GM19043 (cell line): ENCODE measurements at regions not wholly inside any gene's neighbourhood (a gene's known extent, or its start where the extent isn't known, plus 50 kb on each side); places are given as distances from the start of the nearest gene placed in this dataset.

Experiments
- ATAC-seq: cut with Tn5 transposase; IDR thresholded peaks from one replicate; pipeline ENCODE4 v1.9.1; 2021; ENCODE audit warnings: low read depth; ENCODE audit not compliant: unreplicated experiment

DNA sequence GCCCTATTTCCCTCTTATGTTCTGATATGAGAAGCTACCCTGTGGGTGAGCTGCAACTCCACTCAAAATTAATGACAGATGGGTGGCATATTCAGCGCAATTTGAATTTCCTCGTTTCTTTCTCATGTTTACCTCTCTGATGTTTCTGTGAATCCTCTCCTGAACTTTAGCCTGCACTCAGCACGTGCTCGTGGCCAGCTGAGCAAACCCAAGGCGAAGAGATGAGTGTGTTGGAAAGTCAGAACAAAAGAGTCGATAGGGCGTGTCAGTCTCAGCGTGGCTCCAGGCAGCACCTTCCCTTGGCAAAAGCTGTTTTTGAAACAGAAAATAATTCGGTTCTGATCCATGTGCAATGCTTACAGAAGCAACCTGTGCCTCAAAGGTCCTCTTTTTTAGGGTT lies 226.1 kb upstream of the GMDS start:
- no peak for ATAC-seq

DNA sequence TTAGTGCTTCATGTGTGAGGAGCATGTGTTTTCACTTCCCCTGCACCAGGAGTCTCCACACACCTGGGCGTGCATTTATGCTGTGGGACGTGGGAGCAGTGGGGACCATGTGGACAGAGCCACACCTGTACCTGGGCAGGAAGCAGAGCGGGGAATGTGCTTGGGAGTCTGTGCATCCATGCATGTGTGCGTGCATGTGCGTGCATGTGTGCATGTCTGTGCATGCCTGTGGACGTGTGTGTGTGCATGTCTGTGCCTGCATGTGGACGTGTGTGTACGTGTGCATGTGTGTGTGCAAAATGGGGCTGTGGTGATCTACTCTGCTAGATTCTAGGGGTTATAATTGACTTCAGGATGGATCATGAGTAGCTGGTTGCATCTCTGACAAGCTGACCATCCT lies 224.0 kb upstream of the GMDS start:
- ATAC-seq, result no peak

DNA sequence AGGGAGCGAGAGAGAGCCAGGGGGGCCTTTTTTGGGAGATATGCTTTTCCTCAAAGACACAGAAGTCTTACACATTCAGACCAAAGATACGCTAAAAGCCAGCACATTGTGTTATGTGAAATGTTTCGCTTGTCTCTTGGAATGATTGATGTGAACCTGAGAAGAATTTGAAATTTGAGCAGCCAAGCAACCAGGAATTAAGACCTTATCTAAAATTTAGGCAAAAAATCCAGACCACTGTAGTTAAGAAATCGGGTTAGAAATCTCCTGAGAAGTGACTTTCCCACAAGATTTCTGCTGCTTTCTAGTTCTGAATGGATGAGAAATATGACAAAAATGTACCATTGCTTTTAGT lies 223.2 kb upstream of the GMDS start:
- no peak for ATAC-seq

DNA sequence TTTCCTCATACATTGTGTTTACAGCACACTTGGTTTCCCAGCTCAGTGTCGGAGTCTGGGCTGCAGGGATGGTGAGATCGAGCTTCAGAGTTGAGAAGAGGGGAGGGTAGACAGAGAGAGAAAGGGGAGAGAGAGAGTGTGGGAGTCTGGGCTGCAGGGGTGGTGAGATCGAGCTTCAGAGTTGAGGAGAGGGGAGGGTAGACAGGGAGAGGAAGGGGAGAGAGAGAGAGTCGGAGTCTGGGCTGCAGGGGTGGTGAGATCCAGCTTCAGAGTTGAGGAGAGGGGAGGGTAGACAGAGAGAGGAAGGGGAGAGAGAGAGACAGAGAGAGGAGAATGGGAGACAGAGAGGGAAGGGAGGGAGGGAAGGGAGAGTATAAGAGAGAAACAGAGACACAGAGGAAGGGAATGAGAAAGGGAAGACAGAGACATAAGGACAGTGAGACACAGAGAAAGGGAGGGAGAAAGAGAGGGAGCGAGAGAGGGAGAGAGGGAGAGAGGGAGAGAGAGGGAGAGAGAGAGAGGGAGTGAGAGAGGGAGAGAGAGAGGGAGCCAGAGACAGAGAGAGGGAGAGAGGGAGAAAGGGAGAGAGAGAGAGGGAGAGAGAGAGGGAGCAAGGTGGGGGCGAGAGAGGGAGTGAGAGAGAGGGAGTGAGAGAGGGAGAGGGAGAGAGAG lies 222.7 kb upstream of the GMDS start:
- no peak for ATAC-seq

DNA sequence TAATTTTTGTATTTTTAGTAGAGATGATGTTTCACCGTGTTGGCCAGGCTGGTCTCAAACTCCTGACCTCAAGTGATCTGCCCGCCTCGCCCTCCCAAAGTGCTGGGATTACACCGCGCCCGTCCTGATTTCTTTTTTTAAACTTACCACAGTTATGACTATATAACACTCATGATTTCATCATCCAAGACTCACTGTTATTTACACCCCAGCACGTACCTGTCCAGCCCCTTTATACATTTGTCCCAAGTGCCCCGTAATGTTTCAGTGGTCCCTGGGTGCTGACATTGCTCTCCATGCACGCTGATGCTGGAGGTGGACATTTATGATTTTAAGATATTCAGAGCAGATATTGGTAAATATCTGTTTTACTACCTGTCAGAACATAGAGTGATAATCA lies 219.9 kb upstream of the GMDS start:
- no peak for ATAC-seq

DNA sequence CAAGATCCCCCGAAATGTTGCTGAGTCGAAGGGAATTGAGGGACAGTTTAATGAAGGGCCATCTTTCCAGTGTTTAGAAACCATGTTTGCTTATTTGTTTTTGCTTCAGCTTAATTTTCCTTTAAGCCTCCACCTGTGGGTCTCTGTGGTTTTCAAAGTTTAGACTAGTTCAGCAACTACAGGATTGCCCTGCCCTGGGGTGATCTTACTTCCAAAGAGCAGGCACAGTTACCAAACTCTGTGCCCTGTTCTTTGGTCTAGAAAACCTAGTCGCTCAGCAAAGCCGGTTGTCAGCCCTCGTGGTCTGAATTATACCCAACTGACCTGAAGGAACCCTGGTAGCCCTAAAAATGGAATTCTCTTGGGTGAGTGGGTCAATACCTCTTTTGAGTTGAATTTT lies 219.2 kb upstream of the GMDS start:
- no peak for ATAC-seq

DNA sequence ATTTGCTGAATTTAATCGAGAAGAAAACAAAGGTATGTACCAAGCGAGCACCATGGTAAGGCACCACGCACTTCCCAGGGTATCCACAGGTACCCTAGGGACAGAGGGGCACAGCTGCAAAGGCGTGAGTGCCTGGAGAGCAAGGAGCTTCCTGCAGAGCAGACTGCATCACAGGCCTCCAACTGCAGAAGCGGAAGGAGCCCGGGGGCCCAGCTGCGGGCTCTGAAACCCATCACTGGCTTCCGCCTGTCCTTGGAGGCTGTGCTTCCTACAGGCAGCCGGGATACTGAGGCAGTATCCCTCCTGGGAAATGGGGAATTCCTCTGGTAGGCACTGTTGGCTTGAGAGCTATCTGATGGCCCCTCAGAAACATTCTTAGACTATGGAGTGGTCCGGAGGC lies 217.4 kb upstream of the GMDS start:
- ATAC-seq, result no peak

DNA sequence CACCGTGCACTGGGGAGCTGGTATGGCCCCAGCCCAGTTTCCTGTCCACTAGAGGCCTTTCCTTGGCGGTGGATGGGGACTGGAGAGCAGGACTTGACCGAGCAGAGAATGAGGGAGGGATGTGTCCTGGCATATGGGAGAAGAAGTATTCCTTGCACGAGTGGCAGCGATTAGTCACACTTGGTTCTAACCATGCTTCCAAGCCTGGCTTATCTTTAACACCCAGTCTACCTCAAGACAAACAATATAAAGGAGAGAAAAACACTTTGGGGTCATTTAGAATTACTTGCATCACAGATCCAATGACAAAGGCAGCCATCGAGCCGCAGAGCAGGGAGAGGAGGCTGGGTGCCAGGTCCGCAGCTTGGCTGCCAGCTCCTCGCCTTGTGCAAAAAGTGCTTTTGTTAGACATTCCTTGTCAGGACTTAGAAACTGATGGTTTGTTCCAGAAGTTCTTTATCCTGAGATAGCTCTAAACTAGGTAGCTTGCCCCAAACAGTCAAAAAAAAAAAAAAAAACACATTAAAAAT lies 214.9 kb upstream of the GMDS start:
- no peak for ATAC-seq

DNA sequence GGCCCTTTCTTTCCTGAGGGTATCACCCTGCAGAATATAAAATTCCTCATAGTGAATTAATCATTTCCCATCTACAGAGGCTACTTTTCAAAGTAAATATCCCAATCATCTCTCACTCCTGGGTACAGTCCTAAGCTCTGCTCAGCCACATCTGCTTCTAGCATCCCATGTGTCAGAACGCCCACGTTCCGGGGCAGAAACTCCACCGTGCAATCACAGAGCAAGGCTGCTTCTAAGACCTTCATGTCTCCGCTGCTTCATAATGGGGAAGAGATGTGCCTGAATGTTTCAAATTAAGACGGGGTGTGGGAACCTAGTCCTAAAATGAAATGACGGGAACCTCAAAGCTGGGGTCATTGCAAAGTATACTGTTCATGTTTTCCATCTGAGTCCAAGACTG lies 208.8 kb upstream of the GMDS start:
- ATAC-seq, result no peak

DNA sequence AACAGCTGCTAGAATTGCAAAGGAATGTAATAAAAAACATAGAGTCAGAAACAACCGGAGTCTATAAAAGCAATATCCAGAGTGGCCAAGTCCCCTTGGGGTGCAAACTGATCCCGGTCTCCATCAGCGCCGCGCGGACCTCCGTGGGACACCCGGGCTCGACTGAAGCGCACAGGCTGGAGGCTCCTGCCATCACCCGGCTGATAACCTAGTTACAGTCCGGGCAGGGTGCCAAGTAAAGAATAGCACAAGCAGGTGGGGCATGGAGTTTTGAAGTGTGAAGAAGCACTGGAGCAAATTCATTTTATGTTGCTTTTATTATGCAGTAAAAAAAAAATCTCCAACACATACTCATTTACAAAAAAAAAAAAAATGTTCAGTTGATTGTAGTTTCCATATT lies 205.1 kb upstream of the GMDS start:
- no peak for ATAC-seq

DNA sequence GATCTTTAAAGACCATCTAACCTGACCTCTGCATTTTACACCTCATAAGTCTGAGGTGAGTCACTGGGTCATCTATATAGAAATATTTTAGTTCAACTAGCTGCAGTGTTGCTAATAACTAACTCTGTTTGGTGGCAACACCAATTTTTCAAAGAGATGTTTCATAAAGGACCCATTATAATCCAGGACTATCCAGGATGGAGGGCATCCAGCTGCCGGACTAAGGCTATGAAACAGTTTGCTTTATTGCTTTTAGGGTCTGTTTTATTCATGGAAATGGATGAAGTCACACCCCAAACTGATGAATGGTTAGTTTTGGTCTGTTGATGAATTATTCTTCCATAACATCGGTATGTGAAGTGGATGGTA lies 204.2 kb upstream of the GMDS start:
- ATAC-seq, result no peak

DNA sequence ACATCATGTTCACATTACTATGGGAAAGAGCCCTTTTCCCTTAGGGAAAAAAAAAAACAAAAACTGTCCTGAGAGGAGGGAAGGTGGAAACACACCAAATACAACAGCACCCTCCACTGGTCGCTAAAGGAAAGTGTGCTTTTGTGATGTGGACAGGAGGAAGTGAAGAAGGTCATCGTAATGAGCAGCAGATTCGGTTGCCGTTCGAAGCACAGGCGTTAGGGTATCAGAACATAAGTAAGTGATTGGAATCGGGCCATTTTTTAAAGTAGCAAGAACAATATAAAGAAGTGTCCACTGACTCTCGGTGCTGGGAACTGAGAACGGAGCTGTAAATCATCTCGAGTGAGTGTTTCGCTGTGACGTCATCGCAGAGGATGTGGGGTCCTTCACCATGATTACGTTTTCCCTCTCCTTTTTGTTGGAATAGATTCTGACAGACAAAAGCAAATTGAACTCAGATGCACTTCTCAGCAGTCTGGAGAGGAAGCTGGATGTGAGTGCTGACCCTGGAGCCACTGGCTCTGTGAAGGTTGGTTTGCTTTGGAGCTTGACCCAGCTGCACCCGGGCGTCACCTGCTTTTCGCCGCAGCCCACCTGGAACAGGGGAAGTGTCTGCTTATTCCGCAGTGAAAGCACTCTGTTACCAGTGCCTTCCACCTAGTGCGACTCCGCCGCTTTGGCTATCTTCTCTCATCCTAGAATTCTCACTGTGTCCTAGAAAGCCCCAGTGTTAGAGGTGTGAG lies 203.6 kb upstream of the GMDS start:
- ATAC-seq, result no peak

DNA sequence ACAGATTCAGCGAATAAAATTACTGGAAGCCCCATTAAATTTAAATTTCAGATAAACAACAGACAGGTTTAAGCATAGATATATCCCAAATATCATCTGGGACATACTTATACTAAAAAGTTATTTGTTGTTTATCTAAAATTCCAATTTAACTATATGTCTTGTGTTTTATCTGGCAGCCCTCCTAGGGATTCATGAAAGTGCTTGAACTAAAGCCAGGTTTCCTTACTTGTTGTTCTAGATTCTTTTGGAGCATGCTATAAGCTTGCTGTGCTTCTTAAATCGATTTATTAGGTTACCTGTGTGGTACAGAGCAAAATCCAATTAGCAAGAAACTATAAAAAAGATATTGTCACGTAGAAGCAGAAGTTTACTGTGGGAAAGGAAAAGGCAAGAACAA lies 202.5 kb upstream of the GMDS start:
- ATAC-seq, result no peak

DNA sequence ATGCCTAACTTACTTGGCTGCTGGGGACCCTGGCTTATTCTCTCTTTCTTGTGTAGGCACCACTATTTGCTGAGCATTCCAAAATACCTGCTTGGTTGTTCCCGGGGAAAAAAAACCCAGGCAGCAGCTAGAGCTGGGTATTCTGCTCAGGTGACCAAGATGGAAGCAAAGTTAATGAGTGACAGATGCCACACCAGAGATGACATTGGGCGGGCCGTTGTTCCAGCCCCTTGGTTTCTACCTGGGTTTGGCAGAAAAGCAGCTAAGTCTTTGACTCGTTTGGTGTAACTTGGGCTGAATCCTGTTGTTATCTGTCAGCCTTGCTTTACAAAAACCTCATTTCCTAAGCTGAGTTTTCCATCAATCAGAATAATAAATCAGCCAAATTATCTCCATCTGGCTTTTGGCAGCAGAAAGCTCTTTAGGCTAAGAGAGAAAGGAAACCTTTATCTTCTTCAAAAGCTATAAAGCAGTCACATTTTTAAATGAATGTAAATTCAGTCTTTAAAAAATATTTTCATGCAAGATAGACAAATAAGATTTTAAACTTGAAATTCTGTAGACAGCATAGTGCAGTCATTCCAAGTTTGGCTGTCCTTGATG lies 202.0 kb upstream of the GMDS start:
- no peak for ATAC-seq

DNA sequence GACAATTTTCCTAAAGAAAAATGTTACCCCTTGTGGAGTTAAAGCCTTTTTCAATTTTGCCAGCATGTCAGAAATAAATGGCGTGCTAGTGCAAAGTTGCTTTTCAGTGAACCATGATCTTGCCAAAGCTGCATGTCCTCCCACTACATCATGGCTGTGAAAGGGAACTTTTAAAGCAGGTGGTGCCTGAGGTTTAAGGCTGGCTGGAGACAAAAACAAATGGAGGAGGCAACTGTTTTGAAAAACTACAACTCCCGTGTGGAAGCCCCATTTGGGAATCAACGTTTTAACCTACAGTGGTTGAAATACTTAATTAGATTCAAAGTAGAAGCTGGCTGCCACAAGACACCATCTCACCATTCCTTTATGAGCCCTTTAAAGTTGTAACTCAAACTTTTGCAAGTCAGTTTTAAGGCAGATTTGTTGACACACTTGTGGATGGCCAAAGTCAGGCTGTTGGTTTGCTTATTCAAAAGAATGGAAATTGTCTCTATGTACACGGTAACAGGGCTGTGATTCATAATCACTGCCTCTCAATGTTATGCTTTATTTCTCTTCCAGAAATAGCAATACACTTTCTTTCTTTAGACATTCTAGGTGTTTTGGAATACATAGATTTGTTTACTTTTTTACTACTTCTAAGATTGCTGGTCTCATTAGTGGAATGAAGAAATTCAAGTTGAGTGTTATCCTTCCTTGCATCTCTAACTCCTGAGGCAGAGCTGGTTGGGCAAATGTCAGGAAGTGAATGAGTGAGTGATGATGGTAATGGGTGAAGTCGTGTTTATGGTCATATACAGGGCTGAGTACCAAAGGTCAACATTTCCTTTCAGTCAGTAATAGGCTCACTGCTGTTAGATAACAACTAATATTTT lies 196.4 kb upstream of the GMDS start:
- no peak for ATAC-seq

DNA sequence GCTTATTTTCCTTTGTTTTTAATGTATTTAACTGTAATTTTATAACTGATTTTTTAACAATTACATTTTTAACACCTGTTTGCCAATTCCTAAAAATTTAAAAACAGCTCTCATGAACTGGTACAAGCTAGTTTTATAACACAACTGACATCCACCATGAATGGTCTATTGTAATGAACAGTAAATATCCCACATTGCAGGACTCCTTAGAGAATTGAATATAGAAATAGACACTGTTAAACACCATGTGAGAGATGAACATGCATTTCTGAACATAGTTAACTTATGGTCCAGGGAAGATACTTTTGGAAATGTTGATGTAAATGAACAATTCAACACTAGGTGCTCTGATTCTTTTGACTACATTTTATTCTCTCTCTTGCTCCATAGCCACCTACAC lies 195.1 kb upstream of the GMDS start:
- ATAC-seq, result no peak

DNA sequence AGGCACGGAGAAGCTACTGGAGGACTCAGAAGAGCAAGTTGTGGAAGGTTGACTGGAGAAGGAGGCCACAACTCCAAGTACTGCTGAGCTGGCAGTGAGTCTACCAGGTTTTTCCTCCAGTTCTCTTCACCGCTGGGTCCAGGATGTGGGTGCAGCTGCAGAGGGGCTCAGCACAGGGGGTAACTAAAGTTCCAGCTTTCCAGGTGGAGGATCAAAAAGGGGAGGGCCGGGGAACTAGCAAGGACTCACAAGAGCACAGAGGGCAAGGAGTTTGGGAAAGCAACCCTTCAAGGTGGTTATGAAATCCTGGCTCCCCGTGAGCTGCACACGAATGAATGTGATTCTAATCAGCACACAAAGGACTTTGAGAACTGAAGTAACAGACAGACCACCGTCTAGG lies 194.2 kb upstream of the GMDS start:
- no peak for ATAC-seq

DNA sequence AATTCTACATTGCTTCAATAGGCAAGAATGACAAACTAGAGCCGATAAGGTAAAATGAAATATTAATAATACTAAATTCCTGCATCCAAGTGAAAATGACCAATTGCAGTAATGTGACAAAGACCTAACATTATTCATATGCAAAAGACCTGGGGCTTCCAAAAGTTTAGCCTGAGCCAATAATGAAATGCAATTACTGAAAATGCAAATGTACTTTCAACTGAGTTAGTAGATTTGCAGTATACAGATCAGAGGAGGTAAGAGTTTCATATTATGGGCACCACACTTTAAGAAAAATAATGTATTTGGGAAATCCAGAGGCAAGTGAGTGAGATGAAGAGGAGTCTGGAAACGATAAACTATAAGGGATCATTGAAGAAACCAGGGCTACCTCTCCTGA lies 193.7 kb upstream of the GMDS start:
- no peak for ATAC-seq

DNA sequence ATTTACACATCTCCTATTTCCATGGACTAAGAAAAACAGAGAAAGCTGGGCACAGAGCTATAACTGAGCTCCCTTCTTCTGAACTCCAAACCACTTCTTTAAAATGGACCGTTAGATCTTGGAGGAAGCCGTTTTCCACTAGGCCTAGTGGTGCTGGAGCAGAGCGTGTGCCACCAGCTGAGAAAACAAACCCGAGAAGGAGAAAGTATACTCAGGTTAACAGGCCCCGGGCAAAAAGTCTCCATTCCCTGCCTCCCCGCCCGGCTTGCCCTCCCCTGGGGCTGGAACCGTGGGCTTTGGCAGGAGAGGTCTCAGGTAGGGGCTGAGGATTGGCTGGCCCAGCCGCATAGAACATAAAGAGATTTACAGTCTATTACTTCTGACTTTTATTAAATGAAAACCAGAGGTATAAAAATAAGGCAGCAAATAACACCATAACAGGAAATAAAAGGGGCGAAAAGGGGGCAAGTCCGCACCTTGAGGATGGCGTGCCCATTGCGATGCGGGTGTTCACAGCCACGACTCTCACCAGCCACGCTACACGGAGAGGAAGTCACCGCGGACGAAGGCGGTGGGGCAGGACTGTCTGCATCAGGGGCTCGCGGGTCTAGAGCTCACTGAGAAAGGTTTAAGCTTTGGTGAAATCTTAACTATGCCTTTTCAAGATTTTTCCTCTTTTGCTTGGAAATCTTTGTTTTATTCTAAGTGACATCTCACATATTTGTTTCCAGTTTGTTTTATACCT lies 191.2 kb upstream of the GMDS start:
- ATAC-seq, result no peak

DNA sequence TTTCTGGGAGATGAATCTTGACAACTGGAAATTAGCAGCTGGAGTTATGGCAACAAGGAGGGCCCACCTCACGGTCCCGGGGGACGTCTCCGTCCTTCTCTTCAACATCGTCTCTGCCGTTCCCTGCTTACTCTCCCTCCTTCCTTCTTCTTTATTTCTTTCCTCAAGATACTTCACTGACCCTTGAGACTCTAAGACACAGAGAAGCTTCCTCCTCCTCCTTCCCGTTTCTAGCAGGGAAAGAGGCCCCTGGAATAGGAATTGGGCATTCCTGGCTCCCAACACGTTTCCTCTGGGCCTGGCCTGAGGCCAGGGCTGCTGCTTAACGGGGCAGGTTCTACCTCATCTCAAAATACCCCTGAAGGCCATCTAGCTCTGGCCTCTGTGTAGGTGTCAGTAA lies 189.9 kb upstream of the GMDS start:
- no peak for ATAC-seq
